ENCODE measurements at regions not wholly inside any gene's neighbourhood (a gene's known extent, or its start where the extent isn't known, plus 50 kb on each side); places are given as distances from the start of the nearest gene placed in this dataset.
"Not testable (repeated sequence)": the region's sequence is repeated elsewhere in the genome, so short reads cannot be mapped to it uniquely, and the experiment has no call there.

DNA sequence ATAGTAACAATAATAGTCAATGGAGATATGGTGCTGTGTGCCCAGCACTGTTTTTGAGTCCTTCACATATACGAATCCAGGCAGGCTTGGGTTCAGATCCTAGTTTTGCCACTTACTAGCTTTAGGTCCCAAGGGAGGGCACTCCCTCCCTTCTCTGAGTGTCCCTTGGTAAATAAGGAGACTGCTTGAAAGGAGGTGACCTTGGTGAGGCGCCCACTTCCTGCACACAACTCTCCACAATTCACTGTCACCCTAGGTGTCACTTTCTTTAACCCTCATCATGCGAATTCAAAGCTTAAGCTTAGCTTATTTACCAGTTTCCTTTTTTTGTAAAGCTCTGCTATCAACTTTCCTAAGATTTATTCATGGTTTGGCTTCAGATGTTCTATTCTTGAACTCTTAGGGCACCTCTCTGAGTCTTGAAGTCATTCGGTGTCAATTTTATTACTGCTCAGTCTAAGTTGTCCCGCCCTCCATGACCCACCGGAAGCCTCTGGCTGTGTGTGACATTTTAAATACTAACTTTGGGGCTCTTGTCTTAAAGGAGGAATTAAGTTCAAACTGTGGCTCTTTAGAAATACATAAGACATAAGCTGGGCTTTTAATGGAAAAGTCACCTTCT, 170.7 kb upstream of the ZNF618 start:
- DNase-seq: no peak

DNA sequence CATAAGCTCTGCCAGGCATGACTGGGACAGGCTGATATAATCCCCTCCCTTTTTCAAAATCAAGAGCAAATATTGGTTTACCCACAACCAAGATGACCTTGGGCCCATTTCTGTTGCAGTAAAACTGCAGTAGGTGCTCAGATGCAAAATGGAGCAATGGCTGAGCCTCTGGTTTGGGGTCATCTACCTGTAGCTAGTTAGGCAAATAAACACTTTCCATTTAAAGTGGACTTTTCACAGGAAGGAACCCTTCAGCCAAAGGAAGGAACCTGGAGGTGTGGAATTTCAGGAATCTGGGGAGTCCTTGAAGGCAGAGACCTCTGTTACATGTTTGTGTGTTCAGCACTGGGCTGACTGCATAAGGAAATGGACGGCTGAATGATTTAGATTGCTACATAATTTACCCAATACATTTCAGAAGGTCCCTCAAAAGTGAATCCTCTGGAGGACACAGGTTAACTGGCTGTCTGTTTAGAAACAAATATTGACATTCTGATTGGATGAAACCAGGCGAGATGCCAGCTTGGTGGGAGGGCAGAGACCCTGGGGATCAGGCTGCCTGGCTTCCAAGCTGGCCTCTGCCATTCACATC, 170.1 kb upstream of the ZNF618 start:
- no peak for DNase-seq

DNA sequence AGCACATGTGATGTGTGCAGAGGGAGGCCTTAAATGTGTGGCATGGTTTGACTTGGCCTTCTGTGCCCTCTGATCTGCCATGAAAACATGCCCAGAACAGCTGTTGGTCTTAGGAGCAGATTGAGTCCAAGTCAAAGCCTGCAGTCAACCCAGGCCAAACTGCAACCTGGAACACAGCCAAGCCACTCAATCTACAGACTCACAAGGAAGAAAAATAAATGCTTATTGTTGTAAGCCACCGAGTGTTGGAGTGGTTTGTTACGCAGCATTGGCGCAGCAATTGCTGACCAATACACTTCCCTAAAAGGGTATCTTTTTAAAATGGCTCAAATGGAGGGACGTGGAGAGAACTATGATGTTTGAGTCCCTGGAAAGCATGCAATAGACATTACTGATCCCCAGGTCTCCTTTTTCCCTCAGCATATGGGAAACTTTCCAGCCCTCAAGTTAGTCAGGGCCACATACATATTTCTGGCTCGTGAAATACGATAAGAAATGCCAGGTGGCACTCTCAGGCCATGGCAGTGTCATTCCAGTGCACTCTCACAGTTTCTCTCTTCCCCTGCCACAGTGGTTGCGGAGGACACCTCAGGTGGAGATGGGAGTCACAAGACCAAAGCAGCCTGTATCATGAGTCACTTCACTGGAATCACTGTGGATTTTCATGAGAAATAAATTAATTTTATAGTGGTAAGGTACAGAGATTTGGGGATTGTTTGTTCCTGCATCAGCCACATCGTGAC, 168.0 kb upstream of the ZNF618 start:
- DNase-seq: no peak

DNA sequence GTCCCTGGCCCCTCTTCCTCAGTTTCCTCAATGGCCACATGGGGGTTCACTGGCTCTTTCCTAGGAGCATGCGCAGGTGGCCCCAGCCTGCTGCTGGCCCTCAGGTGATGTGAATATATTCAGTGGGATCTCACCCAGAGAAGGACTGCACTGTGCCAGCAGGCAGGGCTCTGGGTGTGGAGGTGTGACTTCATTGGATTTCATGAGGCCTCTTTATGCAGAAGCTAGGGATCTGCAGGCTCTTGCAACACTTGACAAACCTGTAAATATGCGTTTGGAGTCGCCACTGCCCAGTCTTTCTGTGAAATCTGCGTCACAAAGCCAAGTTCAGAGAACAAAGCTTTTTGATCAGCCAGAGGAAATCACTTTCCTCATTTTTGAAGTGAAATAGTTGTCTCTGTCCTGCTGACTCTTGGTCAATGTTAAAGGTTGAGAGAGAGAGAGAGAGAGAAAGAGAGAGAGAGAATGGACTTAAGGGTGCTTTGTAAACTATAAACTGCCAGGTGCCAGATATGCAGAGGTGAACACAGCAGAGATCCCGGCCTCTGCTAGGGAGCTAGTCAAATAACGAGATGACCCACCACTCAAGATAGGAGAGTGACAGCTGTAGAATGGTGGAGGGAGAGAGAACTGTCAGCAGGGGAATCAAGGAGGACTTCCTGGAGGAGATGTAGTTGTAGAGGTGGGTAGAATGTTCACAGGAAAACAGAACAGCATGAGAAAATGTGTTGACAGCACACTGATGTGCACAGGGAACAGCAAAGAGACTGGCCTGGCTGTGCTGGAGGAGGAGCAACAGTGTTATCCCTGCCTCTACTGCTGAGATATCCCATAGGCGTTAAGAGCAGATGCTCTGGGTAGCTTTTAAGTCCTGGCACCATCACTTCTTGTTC, 167.0 kb upstream of the ZNF618 start:
- no peak for DNase-seq

DNA sequence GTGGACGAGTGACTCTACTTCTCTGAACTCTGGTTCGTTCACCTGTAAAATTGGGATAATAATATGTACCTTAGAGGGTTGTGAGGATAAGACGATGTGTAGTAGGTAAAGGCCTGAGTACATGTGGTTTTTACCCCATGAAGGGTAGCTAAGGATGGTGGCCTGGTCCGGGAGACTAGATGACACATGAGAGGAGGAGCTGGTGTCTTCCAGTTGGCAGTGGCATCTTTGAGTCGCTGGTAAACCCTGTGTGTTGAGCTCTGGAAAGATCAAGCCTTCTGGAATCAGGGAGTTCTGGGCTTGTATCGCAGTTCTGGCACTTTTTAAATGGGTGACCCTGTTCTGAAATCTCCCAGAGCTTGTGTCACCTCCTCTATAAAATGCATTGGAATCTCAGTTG, 166.4 kb upstream of the ZNF618 start:
- no peak for DNase-seq

DNA sequence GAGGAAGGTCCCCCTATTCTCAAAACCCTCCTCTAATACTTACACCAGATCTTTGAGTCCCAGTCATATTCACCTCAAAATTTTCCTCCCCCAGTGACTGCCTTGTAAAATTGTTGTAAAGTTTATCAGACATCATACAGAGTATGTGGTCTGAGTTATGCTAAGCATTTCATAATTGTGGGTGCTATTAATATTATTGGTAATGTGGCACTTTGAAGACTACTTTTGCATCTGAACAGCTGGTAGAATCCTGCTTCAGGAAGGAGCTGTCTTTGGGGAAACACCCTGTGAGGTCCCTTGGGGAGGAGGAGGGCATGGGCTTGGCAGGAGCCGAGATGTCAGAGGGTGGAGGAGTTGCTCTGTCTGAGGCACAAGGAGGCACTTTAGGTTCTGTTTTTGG, 164.9 kb upstream of the ZNF618 start:
- no peak for DNase-seq

DNA sequence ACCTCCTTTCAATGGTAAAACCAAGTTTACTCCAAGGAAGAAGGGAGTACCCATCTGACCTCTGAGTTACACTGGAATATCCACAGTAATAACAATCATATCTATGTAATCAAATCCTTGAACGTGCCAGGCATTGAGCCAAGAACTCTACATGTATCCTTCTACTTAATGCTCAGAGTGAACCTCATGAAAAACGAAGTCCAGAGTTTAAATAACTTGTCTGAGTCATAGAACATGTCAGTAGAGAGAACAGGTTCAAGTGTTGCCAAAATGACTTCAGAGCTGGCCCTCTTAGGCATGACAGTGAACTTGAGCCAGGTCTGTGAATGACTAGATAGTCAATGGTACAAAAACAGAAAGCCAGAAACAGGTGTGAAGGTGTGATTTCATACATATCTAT, 164.1 kb upstream of the ZNF618 start:
- DNase-seq: no peak

DNA sequence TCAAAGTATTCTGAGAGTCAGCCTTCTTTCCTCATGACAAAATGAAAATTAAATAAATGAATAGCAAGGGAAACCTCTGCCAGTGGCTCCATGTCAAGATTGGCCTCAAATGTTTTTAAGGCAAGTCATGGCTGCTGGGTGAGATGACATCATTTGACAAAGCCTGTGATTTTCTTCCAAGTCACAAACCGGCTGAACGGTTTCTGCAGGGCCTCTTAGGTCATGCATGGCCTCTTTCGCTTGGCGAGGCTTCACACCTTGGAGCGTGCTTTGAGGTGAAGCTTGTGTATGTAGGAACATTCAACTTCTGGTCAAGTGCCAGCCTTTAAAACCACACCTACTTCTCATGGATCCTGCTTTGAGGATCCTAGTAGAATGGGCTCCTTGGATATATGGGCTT, 161.0 kb upstream of the ZNF618 start:
- DNase-seq: no peak

DNA sequence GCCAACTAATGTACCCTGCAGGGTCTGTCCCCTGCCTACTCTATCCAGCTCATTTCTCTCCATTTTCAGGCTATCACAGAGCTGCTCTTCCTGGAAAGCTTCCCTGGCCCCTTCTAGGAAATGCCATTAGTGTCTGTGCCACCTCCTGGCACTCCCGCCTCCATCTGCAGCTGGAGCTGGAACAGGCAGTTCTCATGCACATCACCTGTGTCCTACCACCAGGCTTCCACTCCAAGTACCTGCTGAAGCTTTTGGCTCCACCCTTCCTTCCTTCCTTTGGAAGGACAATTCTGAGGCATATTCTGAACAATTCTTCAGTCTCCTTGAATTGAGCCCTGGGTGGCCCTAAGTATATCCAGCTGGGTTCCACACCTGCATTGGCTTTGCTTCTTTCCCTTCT, 156.2 kb upstream of the ZNF618 start:
- DNase-seq: no peak

DNA sequence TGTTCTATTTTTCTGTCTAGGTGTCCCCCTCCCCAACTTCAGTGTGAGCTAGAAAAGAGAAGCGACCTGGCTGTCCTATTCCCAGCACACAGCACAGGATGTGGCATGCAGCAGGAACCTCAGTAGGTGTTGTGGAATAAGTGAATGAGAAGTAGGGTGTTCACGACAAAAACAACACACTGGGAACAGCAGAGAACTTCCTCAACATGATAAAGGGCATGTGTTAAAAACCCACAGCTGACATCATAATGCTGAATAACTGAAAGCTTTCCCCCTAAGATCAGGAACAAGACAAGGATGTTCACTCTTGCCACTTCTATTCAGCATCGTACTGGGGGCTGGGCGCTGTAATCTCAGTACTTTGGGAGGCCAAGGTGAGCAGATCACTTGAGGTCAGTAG, 155.6 kb upstream of the ZNF618 start:
- no peak for DNase-seq

DNA sequence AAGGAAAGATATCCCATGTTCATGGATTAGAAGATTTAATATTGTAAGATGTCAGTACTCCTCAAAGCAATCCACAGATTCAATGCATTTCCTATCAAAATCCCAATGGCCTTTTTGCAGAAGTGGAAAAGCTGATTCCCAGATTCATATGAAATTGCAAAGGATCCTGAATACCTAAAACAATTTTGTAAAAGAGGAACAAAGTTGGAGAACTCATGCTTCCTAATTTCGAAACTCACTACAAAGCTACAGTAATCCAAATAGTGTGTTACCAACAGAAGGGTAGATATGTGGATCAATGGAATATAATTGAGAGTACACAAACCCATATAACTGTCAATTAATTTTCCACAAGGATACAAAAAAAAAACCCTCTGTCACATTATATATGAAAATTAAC, 154.3 kb upstream of the ZNF618 start:
- no peak for DNase-seq

DNA sequence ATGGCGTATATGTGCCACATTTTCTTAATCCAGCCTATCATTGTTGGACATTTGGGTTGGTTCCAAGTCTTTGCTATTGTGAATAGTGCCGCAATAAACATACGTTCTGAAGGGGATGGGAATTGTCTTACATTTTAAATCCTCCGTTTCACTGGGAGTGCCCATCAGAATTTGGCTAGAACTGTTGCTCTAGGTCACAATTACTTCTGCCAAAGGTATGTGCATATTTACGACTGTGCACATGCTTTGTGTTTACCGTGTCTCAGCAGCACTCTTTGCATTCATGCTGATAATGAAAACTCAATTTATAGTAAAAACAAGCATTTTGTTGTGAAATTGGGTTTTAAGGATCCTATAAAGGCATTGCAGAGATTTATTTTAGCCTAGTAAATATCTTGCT, 151.9 kb upstream of the ZNF618 start:
- DNase-seq: no peak

DNA sequence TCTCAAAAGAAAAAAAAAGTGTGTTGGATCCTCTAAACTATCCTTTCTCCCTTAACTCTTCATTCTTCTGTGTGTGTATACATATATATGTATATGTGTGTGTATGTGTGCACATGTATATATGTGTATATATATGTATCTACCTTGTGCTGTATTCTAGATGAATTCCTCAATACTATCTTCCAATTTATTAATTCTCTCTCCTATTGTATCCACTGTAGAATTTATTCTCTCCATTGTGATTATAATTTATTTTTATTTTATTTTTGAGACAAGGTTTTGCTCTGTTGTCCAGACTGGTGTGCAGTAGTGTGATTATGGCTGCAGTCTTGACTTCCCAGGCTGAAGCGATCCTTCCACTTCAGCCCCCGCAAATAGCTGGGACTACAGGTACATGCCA, 147.1 kb upstream of the ZNF618 start:
- no peak for DNase-seq

DNA sequence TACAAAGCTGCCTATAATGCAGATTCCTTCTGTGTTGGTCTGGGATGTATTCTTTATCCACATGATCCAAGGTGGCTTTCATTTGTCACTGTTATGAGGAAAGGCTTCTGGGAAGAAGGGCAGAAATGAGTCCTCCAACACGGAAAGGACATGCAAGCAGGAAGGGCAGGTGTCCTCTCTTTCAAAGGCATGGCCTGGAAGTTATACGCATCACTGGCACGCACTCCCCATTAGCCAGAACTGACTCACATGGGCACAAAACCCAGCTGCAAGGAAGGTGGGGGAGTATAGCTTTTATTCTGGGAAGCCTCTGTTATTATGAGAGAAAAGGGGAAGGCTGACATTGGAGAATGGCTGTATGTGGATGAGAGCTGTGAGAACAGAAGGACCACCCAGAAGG, 141.3 kb upstream of the ZNF618 start:
- no peak for DNase-seq

DNA sequence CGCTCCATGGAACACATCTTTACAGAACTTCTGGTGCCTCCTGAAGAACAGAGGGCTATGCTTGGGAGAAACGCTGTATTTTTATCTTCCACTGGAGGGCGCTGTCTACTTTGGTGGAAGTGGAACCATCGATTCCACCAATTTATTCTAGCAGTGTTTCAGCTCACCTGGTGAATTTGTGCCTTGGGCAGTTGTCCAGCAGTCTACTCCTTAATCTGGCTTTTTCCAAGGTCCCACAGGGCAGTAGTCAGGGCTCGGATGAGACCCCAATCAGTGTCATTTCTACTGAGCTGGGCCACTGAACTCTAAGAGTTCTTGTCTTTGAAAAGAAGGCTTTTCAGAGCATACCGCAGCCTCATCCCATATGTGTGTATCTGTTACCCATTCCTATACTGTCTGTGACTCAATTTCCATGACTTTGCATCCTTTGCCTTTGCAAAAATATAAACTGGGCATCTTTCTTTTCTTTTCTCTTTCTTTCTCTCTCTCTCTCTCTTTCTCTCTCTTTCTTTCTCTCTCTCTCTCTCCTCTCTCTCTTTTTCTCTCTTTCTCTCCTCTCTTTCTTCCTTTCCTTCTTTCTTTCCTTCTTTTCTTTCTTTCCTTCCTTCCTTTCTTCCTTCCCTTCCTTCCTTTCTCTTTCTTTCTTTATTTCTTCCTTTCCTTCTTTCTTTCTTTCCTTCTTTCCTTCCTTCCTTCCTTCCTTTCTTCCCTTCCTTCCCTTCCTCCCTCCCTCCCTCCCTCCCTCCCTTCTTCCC, 138.4 kb upstream of the ZNF618 start:
- peak; percentile 21 for DNase-seq

DNA sequence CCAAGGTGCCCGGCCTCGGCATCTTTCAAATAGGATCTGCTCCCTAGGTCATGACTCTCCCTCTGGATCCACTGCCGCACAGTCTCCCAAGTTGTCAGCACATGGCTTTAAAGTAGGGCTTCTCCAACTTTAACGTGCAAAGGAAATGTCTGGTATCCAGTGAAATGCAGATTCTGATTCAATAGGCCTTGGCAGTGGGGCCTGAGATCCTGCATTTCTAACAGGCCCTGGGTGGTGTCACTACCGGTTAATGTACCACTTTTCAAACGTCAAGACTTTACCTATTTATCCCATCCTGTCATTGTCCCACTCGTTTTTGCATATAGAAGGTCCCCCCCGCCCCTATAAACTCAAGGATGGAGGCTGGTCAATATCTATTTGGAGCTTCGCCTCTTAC, 137.6 kb upstream of the ZNF618 start:
- no peak for DNase-seq

DNA sequence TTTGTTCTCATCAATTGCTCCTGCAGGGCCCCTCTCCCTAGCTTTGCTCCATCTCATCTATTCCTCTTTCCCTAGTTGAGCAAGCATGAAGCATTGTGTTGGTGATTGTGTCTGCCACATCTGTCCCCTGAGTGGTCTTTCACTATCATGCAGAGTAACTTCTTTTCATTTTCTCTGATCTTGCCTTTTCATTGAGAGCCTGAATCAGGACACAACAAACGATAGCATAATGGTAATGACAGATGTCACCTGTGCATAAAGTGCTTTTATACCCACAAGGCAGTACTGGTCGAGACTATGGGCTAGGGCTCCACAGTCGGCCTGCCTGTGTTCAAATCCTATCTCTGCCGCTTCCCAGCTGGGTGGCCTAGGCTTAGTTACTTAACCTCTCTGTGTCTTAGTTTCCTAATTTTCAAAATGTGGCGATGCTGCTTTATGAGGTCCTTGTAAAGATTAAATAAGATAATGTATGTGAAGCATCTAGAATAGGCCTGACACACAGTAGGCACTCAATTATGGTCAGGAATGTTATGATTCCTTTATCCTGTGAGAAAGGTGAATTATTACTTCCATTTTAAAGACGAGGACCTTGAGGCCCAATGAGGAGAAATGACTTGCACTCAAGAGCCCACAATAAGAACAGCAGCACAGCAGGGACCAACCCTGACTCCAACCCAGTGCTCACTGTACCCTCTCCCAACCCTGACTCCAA, 137.1 kb upstream of the ZNF618 start:
- DNase-seq: no peak

DNA sequence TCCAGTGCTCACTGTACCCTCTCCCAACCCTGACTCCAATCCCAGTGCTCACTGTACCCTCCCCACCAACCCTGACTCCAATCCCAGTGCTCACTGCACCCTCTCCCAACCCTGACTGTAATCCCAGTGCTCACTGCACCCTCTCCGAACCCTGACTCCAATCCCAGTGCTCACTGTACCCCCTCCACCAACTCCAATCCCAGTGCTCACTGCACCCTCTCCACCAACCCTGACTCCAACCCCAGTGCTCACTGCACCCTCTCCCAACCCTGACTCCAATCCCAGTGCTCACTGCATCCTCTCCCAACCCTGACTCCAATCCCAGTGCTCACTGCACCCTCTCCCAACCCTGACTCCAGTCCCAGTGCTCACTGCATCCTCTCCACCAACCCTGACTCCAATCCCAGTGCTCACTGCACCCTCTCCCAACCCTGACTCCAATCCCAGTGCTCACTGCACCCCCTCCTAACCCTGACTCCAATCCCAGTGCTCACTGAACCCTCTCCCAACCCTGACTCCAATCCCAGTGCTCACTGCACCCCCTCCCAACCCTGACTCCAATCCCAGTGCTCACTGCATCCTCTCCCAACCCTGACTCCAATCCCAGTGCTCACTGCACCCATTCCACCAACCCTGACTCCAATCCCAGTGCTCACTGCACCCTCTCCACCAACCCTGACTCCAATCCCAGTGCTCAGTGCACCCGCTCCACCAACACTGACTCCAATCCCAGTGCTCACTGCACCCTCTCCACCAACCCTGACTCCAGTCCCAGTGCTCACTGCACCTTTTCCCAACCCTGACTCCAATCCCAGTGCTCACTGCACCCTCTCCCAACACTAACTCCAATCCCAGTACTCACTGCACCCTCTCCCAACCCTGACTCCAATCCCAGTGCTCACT, 136.3 kb upstream of the ZNF618 start:
- not testable (repeated sequence) for DNase-seq

DNA sequence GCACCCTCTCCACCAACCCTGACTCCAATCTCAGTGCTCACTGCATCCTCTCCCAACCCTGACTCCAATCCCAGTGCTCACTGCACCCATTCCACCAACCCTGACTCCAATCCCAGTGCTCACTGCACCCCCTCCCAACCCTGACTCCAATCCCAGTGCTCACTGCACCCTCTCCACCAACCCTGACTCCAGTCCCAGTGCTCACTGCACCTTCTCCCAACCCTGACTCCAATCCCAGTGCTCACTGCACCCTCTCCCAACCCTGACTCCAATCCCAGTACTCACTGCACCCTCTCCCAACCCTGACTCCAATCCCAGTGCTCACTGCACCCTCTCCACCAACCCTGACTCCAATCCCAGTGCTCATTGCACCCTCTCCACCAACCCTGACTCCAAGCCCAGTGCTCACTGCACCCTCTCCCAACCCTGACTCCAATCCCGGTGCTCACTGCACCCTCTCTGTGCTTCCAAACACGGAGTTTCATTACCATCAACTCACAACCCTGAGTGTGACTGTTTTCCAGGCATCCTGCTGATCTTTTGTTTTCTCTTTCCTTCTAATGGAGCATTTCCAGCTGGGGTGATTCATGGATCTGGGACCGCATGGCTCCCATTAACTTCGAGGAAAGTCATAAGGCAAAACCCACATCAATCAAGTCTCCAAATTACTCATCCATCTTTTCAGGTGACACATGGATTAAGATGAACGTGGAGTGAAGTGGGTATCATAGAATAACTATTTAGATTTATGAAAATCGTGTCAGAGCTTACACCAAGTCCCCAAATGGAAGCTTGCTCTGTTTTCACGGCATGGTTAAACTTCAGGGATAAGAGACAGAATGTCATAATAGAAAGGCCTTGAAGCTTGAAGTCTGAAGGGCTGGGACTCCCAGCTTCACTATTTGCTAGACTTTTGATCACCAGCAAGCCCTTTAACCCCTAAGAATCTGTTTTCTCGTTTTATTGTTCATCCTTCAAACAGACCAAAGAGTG, 135.3 kb upstream of the ZNF618 start:
- not testable (repeated sequence) for DNase-seq
